ENCODE measurements at regions not wholly inside any gene's neighbourhood (a gene's known extent, or its start where the extent isn't known, plus 50 kb on each side); places are given as distances from the start of the nearest gene placed in this dataset.

DNA sequence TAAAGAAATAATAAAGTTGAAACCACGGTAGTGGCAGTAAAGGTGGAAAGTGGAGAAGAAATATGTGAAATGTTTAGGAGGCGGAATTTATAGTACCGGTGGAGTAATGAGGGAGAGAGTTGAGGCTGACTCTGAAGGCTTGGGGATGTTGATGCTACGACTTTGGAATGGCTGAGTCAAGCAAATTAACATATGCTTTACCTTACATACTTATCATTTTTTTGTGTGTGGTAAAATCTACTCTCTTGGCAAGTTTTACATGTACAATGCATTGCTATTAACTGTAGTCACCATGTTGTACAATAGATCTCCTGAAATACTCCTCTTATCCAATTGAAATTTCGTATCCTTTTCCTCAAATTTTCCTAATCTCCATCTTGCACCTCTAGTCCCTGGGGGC is 179.0 kb downstream of the TAF11L14 start:
- no peaks in the 10 kb centered on the region for H4K20me1 ChIP-seq (ENCODE audit: control insufficient read depth, extremely low read depth, insufficient read depth, low read length)
- no peak for TF ChIP-seq EZH2 (IDR thresholded peaks at IDR 0.05; ENCODE audit: low read length, missing control alignments)
- no peak for TF ChIP-seq CTCF (conservative IDR thresholded peaks at IDR 0.05 in 1 of 2, IDR thresholded peaks at IDR 0.05 in 1 of 2; ENCODE audit: low read depth in 1 of 2, low read length in 2 of 2)
- no peaks in the 10 kb centered on the region for H3K4me1 ChIP-seq (ENCODE audit: control insufficient read depth, extremely low read depth, insufficient read depth, low read length)
- H3K9me3 ChIP-seq (ENCODE audit: control insufficient read depth, insufficient read depth, low read depth, low read length), result no peaks in the 10 kb centered on the region
- no peak overlapping the region for H2AFZ ChIP-seq (ENCODE audit: low read length)
- H3K4me2 ChIP-seq (ENCODE audit: extremely low read depth, insufficient read depth, low read length), result no peak overlapping the region
- H3K36me3 ChIP-seq (ENCODE audit: control insufficient read depth, insufficient read depth, low read length), result no peaks in the 10 kb centered on the region
- no peak overlapping the region for H3K27ac ChIP-seq (ENCODE audit: insufficient read depth, low read length)
- H3K4me3 ChIP-seq (replicated peaks in 1 of 4; ENCODE audit: control extremely low read depth in 1 of 4, insufficient read depth in 1 of 4, low read depth in 3 of 4, low read length in 4 of 4), result no peak overlapping the region
- no peak overlapping the region for H3K9ac ChIP-seq (ENCODE audit: insufficient read depth, low read length)
- no peaks in the 10 kb centered on the region for H3K79me2 ChIP-seq (ENCODE audit: control insufficient read depth, insufficient read depth, low read length)
- DNase-seq (ENCODE audit: low read depth in 2 of 2), result peak in 1 of 2 donors; percentile 48
- no peaks in the 10 kb centered on the region for H3K27me3 ChIP-seq (ENCODE audit: control insufficient read depth, insufficient read depth, low read length)

DNA sequence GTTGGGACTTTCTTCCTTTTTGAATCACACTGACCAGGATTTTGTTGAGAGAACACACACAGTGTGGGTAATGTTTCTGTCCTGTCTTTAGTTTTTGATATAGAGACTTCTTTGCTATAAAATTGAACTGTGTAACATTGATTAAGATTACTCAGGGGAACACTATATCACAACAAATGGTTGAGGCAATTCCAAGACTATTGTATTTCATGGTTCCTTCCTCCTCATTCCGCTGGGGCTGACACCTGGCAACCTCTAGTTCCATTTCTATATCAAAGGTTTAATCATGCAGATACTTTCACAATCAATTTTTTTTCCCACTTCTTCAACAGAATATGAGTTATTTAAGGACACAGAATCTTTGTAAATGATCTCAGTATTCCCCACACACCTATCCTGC is 182.2 kb downstream of the TAF11L14 start:
- TF ChIP-seq CTCF (conservative IDR thresholded peaks at IDR 0.05 in 1 of 2, IDR thresholded peaks at IDR 0.05 in 1 of 2; ENCODE audit: low read depth in 1 of 2, low read length in 2 of 2) (no peak), EZH2 (IDR thresholded peaks at IDR 0.05; ENCODE audit: low read length, missing control alignments) (no peak)
- Histone ChIP-seq H3K27me3 (ENCODE audit: control insufficient read depth, insufficient read depth, low read length) (no peaks in the 10 kb centered on the region), H3K27ac (ENCODE audit: insufficient read depth, low read length) (no peak overlapping the region), H4K20me1 (ENCODE audit: control insufficient read depth, extremely low read depth, insufficient read depth, low read length) (no peaks in the 10 kb centered on the region), H2AFZ (ENCODE audit: low read length) (no peak overlapping the region), H3K79me2 (ENCODE audit: control insufficient read depth, insufficient read depth, low read length) (no peaks in the 10 kb centered on the region), H3K36me3 (ENCODE audit: control insufficient read depth, insufficient read depth, low read length) (no peaks in the 10 kb centered on the region), H3K9ac (ENCODE audit: insufficient read depth, low read length) (no peak overlapping the region), H3K4me3 (replicated peaks in 1 of 4; ENCODE audit: control extremely low read depth in 1 of 4, insufficient read depth in 1 of 4, low read depth in 3 of 4, low read length in 4 of 4) (no peak overlapping the region), H3K9me3 (ENCODE audit: control insufficient read depth, insufficient read depth, low read depth, low read length) (no peaks in the 10 kb centered on the region), H3K4me2 (ENCODE audit: extremely low read depth, insufficient read depth, low read length) (no peak overlapping the region), H3K4me1 (ENCODE audit: control insufficient read depth, extremely low read depth, insufficient read depth, low read length) (no peaks in the 10 kb centered on the region)
- DNase-seq (ENCODE audit: low read depth in 2 of 2), result no peak

DNA sequence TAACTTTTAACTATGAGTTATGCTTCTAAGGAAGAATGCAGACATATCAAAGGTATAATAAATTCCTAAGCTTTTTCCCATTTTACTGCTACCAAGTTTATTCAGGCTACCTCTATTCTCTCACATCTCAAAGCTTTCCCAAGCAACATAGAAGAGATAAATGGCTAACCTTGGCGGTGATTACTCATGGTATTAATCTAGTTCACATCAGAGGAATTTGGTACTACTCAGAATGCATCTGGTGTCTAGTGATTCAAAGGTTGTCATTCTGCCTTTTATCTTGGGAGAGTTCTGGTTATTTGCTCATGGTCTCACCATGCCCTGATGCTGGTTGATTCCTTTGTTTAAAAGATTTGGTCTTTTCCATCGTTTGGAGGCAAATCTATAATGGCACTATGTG is 182.7 kb downstream of the TAF11L14 start:
- DNase-seq (ENCODE audit: low read depth in 2 of 2), result peak in 1 of 2 donors; percentile 44

More for the DNA sequence above, 182.7 kb downstream of the TAF11L14 start:
- no peak overlapping the region for H2AFZ ChIP-seq (ENCODE audit: low read length)
- no peak overlapping the region for H3K27ac ChIP-seq (ENCODE audit: insufficient read depth, low read length)
- TF ChIP-seq EZH2 (IDR thresholded peaks at IDR 0.05; ENCODE audit: low read length, missing control alignments) (no peak), CTCF (conservative IDR thresholded peaks at IDR 0.05 in 1 of 2, IDR thresholded peaks at IDR 0.05 in 1 of 2; ENCODE audit: low read depth in 1 of 2, low read length in 2 of 2) (no peak)
- no peaks in the 10 kb centered on the region for H3K9me3 ChIP-seq (ENCODE audit: control insufficient read depth, insufficient read depth, low read depth, low read length)
- H3K4me3 ChIP-seq (replicated peaks in 1 of 4; ENCODE audit: control extremely low read depth in 1 of 4, insufficient read depth in 1 of 4, low read depth in 3 of 4, low read length in 4 of 4), result no peak overlapping the region
- H3K36me3 ChIP-seq (ENCODE audit: control insufficient read depth, insufficient read depth, low read length), result no peaks in the 10 kb centered on the region
- no peaks in the 10 kb centered on the region for H4K20me1 ChIP-seq (ENCODE audit: control insufficient read depth, extremely low read depth, insufficient read depth, low read length)
- no peaks in the 10 kb centered on the region for H3K79me2 ChIP-seq (ENCODE audit: control insufficient read depth, insufficient read depth, low read length)
- no peaks in the 10 kb centered on the region for H3K27me3 ChIP-seq (ENCODE audit: control insufficient read depth, insufficient read depth, low read length)
- no peak overlapping the region for H3K9ac ChIP-seq (ENCODE audit: insufficient read depth, low read length)
- H3K4me1 ChIP-seq (ENCODE audit: control insufficient read depth, extremely low read depth, insufficient read depth, low read length), result no peaks in the 10 kb centered on the region
- no peak overlapping the region for H3K4me2 ChIP-seq (ENCODE audit: extremely low read depth, insufficient read depth, low read length)
